ENCODE measurements at regions not wholly inside any gene's neighbourhood (a gene's known extent, or its start where the extent isn't known, plus 50 kb on each side); places are given as distances from the start of the nearest gene placed in this dataset.

- H3K4me3 ChIP-seq, result no peak overlapping the region
- no peaks in the 10 kb centered on the region for H3K9me3 ChIP-seq
- H3K36me3 ChIP-seq, result no peaks in the 10 kb centered on the region
- intact Hi-C loops (cut with DNase I), result no loop called here
- no peaks in the 10 kb centered on the region for H3K27me3 ChIP-seq
- no peak for TF ChIP-seq POLR2A (IDR thresholded peaks at IDR 0.05; ENCODE audit: low read depth)
- no peak for TF ChIP-seq EP300 (IDR thresholded peaks at IDR 0.05)
- no peaks in the 10 kb centered on the region for H3K4me1 ChIP-seq
- WGBS, result 63% methylated on average over 4 of the region's 4 CpGs
- DNase-seq (ENCODE audit: extremely low spot score), result no peak
- no peak overlapping the region for H3K27ac ChIP-seq (replicated peaks in 1 of 4)
These were observed 287.8 kb upstream of the TMEM161B start for GRCh38 chr5:88556406-88556805.

- intact Hi-C loops (cut with DNase I), result no loop called here
- Histone ChIP-seq H3K36me3 (no peaks in the 10 kb centered on the region), H3K9me3 (no peaks in the 10 kb centered on the region), H3K4me1 (no peaks in the 10 kb centered on the region), H3K4me3 (no peak overlapping the region), H3K27ac (replicated peaks in 1 of 4) (no peak overlapping the region), H3K27me3 (no peaks in the 10 kb centered on the region)
- WGBS, result 29% methylated on average over 4 of the region's 4 CpGs
- DNase-seq (ENCODE audit: extremely low spot score), result no peak
- no peak for TF ChIP-seq EP300 (IDR thresholded peaks at IDR 0.05)
- TF ChIP-seq CTCF (IDR thresholded peaks at IDR 0.05), result no peak
- TF ChIP-seq POLR2A (IDR thresholded peaks at IDR 0.05; ENCODE audit: low read depth), result no peak
- TF ChIP-seq POLR2AphosphoS5 (IDR thresholded peaks at IDR 0.05), result no peak
These were observed 287.0 kb upstream of the TMEM161B start for GRCh38 chr5:88555674-88556073.

DNA sequence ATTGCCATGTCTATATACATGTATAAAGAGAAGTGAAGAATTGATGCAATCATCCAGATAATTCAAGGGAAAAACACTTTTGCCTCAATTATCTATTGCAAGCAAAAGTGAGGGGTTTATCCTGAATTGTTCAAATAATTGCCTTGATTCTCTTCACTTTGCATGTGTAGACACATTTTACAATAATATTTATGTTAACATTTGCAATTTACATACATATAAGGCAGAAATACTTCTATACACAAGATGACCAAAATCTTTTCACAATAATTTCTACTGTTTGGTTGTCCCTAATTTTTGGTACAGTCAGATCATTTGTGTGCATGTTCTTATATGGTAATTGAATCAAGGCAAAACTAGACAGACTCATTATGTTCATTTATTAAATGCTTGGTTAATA lies 285.3 kb upstream of the TMEM161B start:
- H3K9me3 ChIP-seq, result no peaks in the 10 kb centered on the region
- intact Hi-C loops (cut with DNase I), result no loop called here
- no peak overlapping the region for H3K27ac ChIP-seq (replicated peaks in 1 of 4)
- H3K4me3 ChIP-seq, result no peak overlapping the region
- H3K4me1 ChIP-seq, result no peaks in the 10 kb centered on the region
- no peaks in the 10 kb centered on the region for H3K27me3 ChIP-seq
- no peak for TF ChIP-seq CTCF (IDR thresholded peaks at IDR 0.05)
- no peak for TF ChIP-seq EP300 (IDR thresholded peaks at IDR 0.05)
- TF ChIP-seq POLR2A (IDR thresholded peaks at IDR 0.05; ENCODE audit: low read depth), result no peak
- no peak for TF ChIP-seq POLR2AphosphoS5 (IDR thresholded peaks at IDR 0.05)
- H3K36me3 ChIP-seq, result no peaks in the 10 kb centered on the region
- DNase-seq (ENCODE audit: extremely low spot score), result no peak

DNA sequence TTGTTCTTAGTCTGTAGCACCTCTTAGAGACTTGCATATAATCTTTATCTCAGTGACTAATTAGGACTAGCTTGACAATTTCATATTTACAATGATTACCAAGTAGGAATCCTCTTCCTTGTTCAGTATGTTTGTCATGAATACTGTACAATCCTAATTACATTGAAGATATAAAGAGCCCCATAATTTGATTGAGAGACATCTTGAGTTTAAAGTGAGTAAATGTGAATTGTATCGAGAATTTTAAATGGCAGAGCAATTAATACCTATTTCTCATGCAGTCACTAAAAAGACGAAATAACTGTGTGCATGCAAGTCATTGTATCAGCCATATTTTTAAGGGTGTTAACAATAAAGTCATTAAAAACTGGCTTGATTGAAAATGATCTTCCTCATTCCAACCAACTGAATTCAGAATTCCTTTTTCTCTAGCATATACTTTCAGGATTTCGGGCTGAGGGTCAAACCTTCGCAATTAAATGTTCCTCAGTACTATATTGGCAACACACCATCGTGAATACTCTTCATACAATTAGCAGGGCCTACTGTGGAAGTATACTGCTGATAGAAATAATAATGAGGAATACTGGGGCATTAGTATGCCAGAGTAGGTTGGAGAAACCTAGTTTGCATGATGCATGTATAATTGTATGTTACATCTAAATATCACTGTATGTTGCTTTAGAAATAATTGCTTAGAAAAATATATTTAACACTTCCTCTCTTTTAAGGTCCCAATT lies 284.7 kb upstream of the TMEM161B start:
- WGBS, result 87% methylated on average over 5 of the region's 5 CpGs
- Histone ChIP-seq H3K4me1 (no peaks in the 10 kb centered on the region), H3K36me3 (no peaks in the 10 kb centered on the region), H3K4me3 (no peak overlapping the region), H3K27ac (replicated peaks in 1 of 4) (no peak overlapping the region), H3K27me3 (no peaks in the 10 kb centered on the region), H3K9me3 (no peaks in the 10 kb centered on the region)
- no peak for DNase-seq (ENCODE audit: extremely low spot score)
- intact Hi-C loops (cut with DNase I), result no loop called here
- TF ChIP-seq EP300 (IDR thresholded peaks at IDR 0.05), result no peak
- no peak for TF ChIP-seq POLR2AphosphoS5 (IDR thresholded peaks at IDR 0.05)
- TF ChIP-seq POLR2A (IDR thresholded peaks at IDR 0.05; ENCODE audit: low read depth), result no peak
- TF ChIP-seq CTCF (IDR thresholded peaks at IDR 0.05), result no peak

- no peak for DNase-seq (ENCODE audit: extremely low spot score)
- H3K27ac ChIP-seq (replicated peaks in 1 of 4), result no peak overlapping the region
- no peak for TF ChIP-seq EP300 (IDR thresholded peaks at IDR 0.05)
- no peak for TF ChIP-seq POLR2A (IDR thresholded peaks at IDR 0.05; ENCODE audit: low read depth)
- no peak for TF ChIP-seq POLR2AphosphoS5 (IDR thresholded peaks at IDR 0.05)
- TF ChIP-seq CTCF (IDR thresholded peaks at IDR 0.05), result no peak
These were observed 283.8 kb upstream of the TMEM161B start for GRCh38 chr5:88552426-88552825.

More at GRCh38 chr5:88552426-88552825, 283.8 kb upstream of the TMEM161B start:
- H3K4me3 ChIP-seq, result no peak overlapping the region
- H3K36me3 ChIP-seq, result no peaks in the 10 kb centered on the region
- no peaks in the 10 kb centered on the region for H3K9me3 ChIP-seq
- intact Hi-C loops (cut with DNase I), result no loop called here
- 79% methylated on average over 4 of the region's 4 CpGs for WGBS
- H3K27me3 ChIP-seq, result no peaks in the 10 kb centered on the region
- no peaks in the 10 kb centered on the region for H3K4me1 ChIP-seq
